Activated T-cell treated with anti-CD3 and anti-CD28 coated beads, Interleukin-2, amount 50 U/mL, for 24 hours (primary cell): ENCODE measurements at regions not wholly inside any gene's neighbourhood (a gene's known extent, or its start where the extent isn't known, plus 50 kb on each side); places are given as distances from the start of the nearest gene placed in this dataset.
"Not testable (repeated sequence)": the region's sequence is repeated elsewhere in the genome, so short reads cannot be mapped to it uniquely, and the experiment has no call there.

ENCODE experiments used
- DNase-seq: peaks from one replicate; pipeline ENCODE4 v3.0.0-alpha.2; 2020
- H3K27ac Mint-ChIP-seq: 2 replicates; pipeline ENCODE4 v1.8.0; 2020; ENCODE audit warnings: mild to moderate bottlenecking, mixed read lengths
- H3K27me3 Mint-ChIP-seq: 2 replicates; pipeline ENCODE4 v1.8.0; 2020; ENCODE audit warnings: mixed read lengths
- H3K36me3 Mint-ChIP-seq: 2 replicates; pipeline ENCODE4 v1.8.0; 2020; ENCODE audit warnings: low read depth, mixed read lengths
- H3K4me1 Mint-ChIP-seq: 2 replicates; pipeline ENCODE4 v1.8.0; 2020; ENCODE audit warnings: low read depth, mixed read lengths
- H3K4me3 Mint-ChIP-seq: 2 replicates; pipeline ENCODE4 v1.8.0; 2020; ENCODE audit warnings: mild to moderate bottlenecking, moderate library complexity, mixed read lengths
- H3K9me3 Mint-ChIP-seq: 2 replicates; pipeline ENCODE4 v1.8.0; 2020; ENCODE audit warnings: mixed read lengths

- Mint-ChIP-seq H3K36me3 (no peaks in the 10 kb centered on the region), H3K27me3 (peaks cover 16% of the 10 kb centered on the region), H3K4me3 (no peak overlapping the region), H3K9me3 (no peaks in the 10 kb centered on the region), H3K4me1 (no peaks in the 10 kb centered on the region), H3K27ac (no peak overlapping the region)
- no peak for DNase-seq
Observed at GRCh38 chrX:112266136-112266535, 183.6 kb upstream of the TRPC5 start.

DNA sequence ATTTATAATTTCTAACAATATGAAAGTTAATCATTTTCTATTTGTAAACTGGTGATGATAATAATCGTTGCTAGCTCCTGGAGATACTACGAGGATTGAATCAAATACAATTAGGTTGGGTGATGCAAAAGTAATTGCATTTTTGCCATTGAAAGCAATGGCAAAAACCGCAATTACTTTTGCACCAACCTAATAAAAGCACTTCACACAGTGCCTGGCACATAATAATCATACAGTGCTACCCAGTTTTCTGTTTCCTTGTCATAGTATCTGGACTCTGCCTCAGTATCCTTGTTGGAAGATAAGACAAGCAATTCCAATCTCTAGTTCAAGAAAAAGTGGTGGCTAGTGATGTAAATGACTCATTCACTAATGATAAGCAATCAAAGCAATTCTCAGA is 176.8 kb upstream of the TRPC5 start:
- Mint-ChIP-seq H3K27ac (no peak overlapping the region), H3K4me3 (no peak overlapping the region), H3K36me3 (no peaks in the 10 kb centered on the region), H3K27me3 (peaks cover 9% of the 10 kb centered on the region), H3K9me3 (no peaks in the 10 kb centered on the region), H3K4me1 (no peaks in the 10 kb centered on the region)
- DNase-seq, result no peak

DNA sequence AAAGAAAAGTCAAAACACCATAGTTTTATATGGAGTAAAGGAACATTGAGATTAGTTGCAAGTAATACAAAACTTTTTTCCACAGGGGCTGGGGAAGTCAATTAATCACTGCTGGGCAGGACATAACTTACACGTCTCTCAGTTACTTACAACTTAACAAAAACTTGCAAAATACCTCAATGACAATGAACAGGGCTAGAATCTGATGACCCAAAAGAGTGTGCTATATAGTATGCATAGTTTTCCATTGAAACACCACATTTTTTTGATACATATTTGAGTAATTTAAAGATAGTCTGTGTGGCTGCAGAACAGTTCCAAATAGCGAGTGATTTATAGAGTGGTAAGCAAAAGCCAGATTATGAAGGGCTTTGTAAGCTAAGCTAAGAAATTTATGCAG is 172.3 kb upstream of the TRPC5 start:
- DNase-seq, result no peak
- peaks cover 7% of the 10 kb centered on the region for H3K27me3 Mint-ChIP-seq
- H3K9me3 Mint-ChIP-seq, result no peaks in the 10 kb centered on the region
- no peak overlapping the region for H3K4me3 Mint-ChIP-seq
- no peaks in the 10 kb centered on the region for H3K36me3 Mint-ChIP-seq
- no peak overlapping the region for H3K27ac Mint-ChIP-seq
- no peaks in the 10 kb centered on the region for H3K4me1 Mint-ChIP-seq

- Mint-ChIP-seq H3K4me1 (no peaks in the 10 kb centered on the region), H3K36me3 (no peaks in the 10 kb centered on the region), H3K9me3 (peaks cover 2% of the 10 kb centered on the region), H3K4me3 (no peak overlapping the region), H3K27ac (no peak overlapping the region), H3K27me3 (peaks cover 26% of the 10 kb centered on the region)
- DNase-seq, result no peak
Observed at GRCh38 chrX:112247714-112248113, 165.1 kb upstream of the TRPC5 start.

GRCh38 chrX:112235547-112235946 is 153.0 kb upstream of the TRPC5 start:
- H3K4me1 Mint-ChIP-seq, result no peaks in the 10 kb centered on the region
- no peak overlapping the region for H3K4me3 Mint-ChIP-seq
- H3K9me3 Mint-ChIP-seq, result no peaks in the 10 kb centered on the region
- no peak for DNase-seq
- no peak overlapping the region for H3K27ac Mint-ChIP-seq
- H3K27me3 Mint-ChIP-seq, result peaks cover 3% of the 10 kb centered on the region
- H3K36me3 Mint-ChIP-seq, result no peaks in the 10 kb centered on the region

GRCh38 chrX:112233164-112233563 is 150.6 kb upstream of the TRPC5 start:
- Mint-ChIP-seq H3K27ac (no peak overlapping the region), H3K9me3 (no peaks in the 10 kb centered on the region), H3K36me3 (no peaks in the 10 kb centered on the region), H3K4me1 (no peaks in the 10 kb centered on the region), H3K4me3 (no peak overlapping the region), H3K27me3 (peaks cover 3% of the 10 kb centered on the region)
- DNase-seq, result no peak

GRCh38 chrX:112226795-112227194 is 144.2 kb upstream of the TRPC5 start:
- not testable (repeated sequence) for H3K27me3 Mint-ChIP-seq, H3K27ac Mint-ChIP-seq, DNase-seq, H3K36me3 Mint-ChIP-seq, H3K4me3 Mint-ChIP-seq, H3K4me1 Mint-ChIP-seq, H3K9me3 Mint-ChIP-seq

DNA sequence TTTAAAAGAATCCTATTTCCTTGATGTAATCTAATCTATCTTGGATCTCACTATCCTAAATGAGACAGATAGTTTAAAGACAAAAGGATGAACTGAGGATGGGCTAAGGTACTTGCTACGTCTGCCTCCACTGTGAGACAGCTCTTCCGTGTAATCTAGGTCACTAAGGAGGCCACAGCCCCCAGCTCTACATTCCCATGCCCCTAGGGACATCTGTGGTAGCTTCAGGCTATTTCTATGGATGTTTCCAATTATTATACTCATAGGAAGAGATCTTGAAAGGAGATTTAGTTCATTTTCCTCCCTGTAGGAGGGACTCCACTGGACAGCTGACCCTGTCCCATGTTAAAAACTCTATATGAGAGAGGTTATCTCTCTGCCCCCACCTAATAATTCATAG is 140.8 kb upstream of the TRPC5 start:
- no peak for DNase-seq
- no peak overlapping the region for H3K27ac Mint-ChIP-seq
- H3K27me3 Mint-ChIP-seq, result peaks cover 4% of the 10 kb centered on the region
- no peak overlapping the region for H3K4me3 Mint-ChIP-seq
- no peaks in the 10 kb centered on the region for H3K4me1 Mint-ChIP-seq
- H3K9me3 Mint-ChIP-seq, result no peaks in the 10 kb centered on the region
- H3K36me3 Mint-ChIP-seq, result no peaks in the 10 kb centered on the region

- Mint-ChIP-seq H3K27me3 (peaks cover 13% of the 10 kb centered on the region), H3K9me3 (no peaks in the 10 kb centered on the region), H3K4me3 (no peak overlapping the region), H3K4me1 (no peaks in the 10 kb centered on the region), H3K36me3 (no peaks in the 10 kb centered on the region), H3K27ac (no peak overlapping the region)
- no peak for DNase-seq
Observed at GRCh38 chrX:112218388-112218787, 135.8 kb upstream of the TRPC5 start.

DNA sequence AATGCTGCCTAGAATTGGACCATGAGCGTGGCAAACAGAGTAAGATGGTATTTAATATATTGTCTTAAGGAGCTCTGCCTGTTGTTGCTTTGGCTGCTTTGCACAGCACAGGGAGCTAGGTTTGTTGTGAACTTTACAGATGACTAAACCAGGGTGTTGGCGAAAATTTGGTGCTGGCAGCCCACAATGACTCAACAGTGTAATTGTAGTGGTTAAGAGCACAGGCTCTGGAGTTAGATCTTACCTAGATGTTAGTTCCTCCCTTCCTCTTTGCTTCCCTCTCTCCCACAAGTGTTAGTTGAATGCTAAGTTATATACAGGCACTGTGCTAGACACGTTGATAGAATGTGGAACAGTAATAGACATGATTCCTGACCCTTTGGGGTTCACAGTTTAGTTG is 128.9 kb upstream of the TRPC5 start:
- Mint-ChIP-seq H3K4me3 (no peak overlapping the region), H3K36me3 (no peaks in the 10 kb centered on the region), H3K27ac (no peak overlapping the region), H3K27me3 (peaks cover 3% of the 10 kb centered on the region), H3K9me3 (no peaks in the 10 kb centered on the region), H3K4me1 (peaks cover 2% of the 10 kb centered on the region)
- no peak for DNase-seq

GRCh38 chrX:112197840-112198239 is 115.3 kb upstream of the TRPC5 start:
- peaks cover 2% of the 10 kb centered on the region for H3K9me3 Mint-ChIP-seq
- no peaks in the 10 kb centered on the region for H3K4me1 Mint-ChIP-seq
- H3K36me3 Mint-ChIP-seq, result no peaks in the 10 kb centered on the region
- no peak overlapping the region for H3K4me3 Mint-ChIP-seq
- peaks cover 22% of the 10 kb centered on the region for H3K27me3 Mint-ChIP-seq
- no peak overlapping the region for H3K27ac Mint-ChIP-seq
- no peak for DNase-seq

DNA sequence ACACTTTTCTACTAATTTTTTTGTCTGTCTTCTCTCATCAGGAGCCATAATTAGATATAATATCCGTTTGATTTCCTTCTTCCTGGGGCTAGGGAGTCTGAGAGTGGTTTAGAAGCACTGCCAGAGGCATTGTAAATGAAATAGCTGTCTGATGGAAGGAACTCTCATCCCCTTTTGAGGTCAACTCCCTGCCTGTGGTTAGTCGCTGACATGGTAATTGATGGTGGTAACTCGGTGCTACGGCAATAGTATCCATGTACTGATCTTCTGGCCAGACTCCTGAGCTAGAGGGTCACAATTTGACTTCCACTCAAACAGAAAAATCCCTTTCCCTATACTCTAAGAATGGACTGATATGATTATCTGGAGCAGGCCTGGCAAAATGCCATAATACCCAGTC is 108.1 kb upstream of the TRPC5 start:
- no peaks in the 10 kb centered on the region for H3K4me1 Mint-ChIP-seq
- H3K27me3 Mint-ChIP-seq, result peaks cover 8% of the 10 kb centered on the region
- H3K4me3 Mint-ChIP-seq, result no peak overlapping the region

GRCh38 chrX:112181361-112181760 is 98.8 kb upstream of the TRPC5 start:
- not testable (repeated sequence) for H3K36me3 Mint-ChIP-seq, H3K4me3 Mint-ChIP-seq, DNase-seq, H3K4me1 Mint-ChIP-seq, H3K27ac Mint-ChIP-seq, H3K9me3 Mint-ChIP-seq
- H3K27me3 Mint-ChIP-seq, result peaks cover 28% of the 10 kb centered on the region

More for the DNA sequence above, 108.1 kb upstream of the TRPC5 start:
- Mint-ChIP-seq H3K9me3 (no peaks in the 10 kb centered on the region), H3K27ac (no peak overlapping the region), H3K36me3 (no peaks in the 10 kb centered on the region)
- DNase-seq, result no peak

DNA sequence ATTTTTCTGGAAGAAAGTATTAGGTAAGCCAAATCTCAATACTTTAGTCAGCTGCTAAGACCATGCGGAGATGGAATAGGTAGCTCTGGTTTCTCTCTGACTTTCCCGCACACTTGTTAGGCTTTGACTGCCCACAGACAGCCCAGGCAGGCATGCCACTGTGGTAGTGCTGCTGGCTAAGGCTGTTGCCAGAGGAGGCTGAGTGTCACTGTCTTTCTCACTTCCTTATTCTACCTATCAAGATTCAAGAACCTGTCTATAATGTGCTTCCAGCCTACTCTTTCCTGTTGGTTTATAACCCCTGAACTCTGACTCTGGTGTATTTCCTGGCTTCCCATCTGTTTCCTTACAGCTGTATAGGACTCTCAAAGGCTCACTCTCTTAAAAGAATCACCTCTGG is 81.8 kb upstream of the TRPC5 start:
- no peak overlapping the region for H3K27ac Mint-ChIP-seq
- H3K9me3 Mint-ChIP-seq, result no peaks in the 10 kb centered on the region
- H3K36me3 Mint-ChIP-seq, result no peaks in the 10 kb centered on the region
- no peak overlapping the region for H3K4me3 Mint-ChIP-seq
- DNase-seq, result no peak
- peaks cover 31% of the 10 kb centered on the region for H3K27me3 Mint-ChIP-seq
- H3K4me1 Mint-ChIP-seq, result no peaks in the 10 kb centered on the region

GRCh38 chrX:112163906-112164305 is 81.3 kb upstream of the TRPC5 start:
- Mint-ChIP-seq H3K27ac (no peak overlapping the region), H3K9me3 (no peaks in the 10 kb centered on the region), H3K27me3 (peaks cover 36% of the 10 kb centered on the region), H3K36me3 (no peaks in the 10 kb centered on the region), H3K4me3 (no peak overlapping the region), H3K4me1 (no peaks in the 10 kb centered on the region)
- no peak for DNase-seq

DNA sequence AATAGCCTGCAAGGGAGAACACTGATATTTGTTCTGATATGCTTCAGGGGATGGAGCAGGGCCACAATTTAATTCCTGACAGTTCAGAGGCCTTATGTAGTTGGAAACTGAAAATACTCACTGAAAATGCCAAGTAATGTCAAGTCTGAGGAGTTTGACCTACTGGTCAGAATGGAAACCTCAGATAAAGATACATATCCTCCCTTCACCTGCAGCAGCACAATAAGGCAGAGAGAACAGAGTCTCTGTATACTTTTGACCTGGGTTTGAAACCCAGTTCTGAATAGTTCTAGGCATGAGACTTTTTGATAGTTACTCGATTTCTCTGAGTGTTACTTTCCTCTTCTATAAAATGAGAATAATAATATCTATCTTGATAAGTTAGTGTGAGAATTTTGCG is 65.8 kb upstream of the TRPC5 start:
- DNase-seq, result no peak
- no peaks in the 10 kb centered on the region for H3K9me3 Mint-ChIP-seq
- H3K27ac Mint-ChIP-seq, result no peak overlapping the region
- H3K36me3 Mint-ChIP-seq, result no peaks in the 10 kb centered on the region
- no peaks in the 10 kb centered on the region for H3K4me1 Mint-ChIP-seq
- peaks cover 11% of the 10 kb centered on the region for H3K27me3 Mint-ChIP-seq
- H3K4me3 Mint-ChIP-seq, result no peak overlapping the region
